GM12878 (cell line): ENCODE measurements at regions not wholly inside any gene's neighbourhood (a gene's known extent, or its start where the extent isn't known, plus 50 kb on each side); places are given as distances from the start of the nearest gene placed in this dataset.

Source experiments
- ATAC-seq: fragments of 200-7000 bp; cut with Tn5 transposase; 3 replicates; pipeline ENCODE4 v1.9.1; 2020; ENCODE audit warnings: mild to moderate bottlenecking, moderate library complexity
- BruUV-seq: library from RNA; stranded (reverse); fragments of 400-500 nt; replicated peaks from 2 replicates; lab custom pipeline; 2021; lab: Mats Ljungman, UMichigan
- CTCF ChIA-PET: fragments of 300-600 bp; sonication (Branson Sonifier 250); formaldehyde crosslinking; extraction: SDS; loops from one replicate; lab custom pipeline; 2021; ENCODE audit warnings: inconsistent platforms; lab: Yijun Ruan, JAX
- POLR2A ChIA-PET: fragments of 350-600 bp; formaldehyde crosslinking; extraction: SDS; loops from one replicate; lab custom pipeline; 2021; ENCODE audit warnings: inconsistent platforms; lab: Charles Lee
- RAD21 ChIA-PET: fragments of 300-600 bp; sonication (Branson Sonifier 250); formaldehyde crosslinking; loops from one replicate; lab custom pipeline; 2023; ENCODE audit warnings: antibody characterized with exemption; ENCODE audit not compliant: unreplicated experiment; lab: Charles Lee
- SMC1A ChIA-PET: fragments of 300-600 bp; sonication (Branson Sonifier 250); formaldehyde crosslinking; loops from one replicate; lab custom pipeline; 2023; ENCODE audit not compliant: unreplicated experiment, uncharacterized antibody; lab: Charles Lee
- DNase-seq: peaks from one replicate; pipeline ENCODE4 v3.0.0-alpha.2; 2011; ENCODE audit warnings: low read depth, low spot score
- FAIRE-seq: peaks from 3 replicates; lab custom pipeline; 2011; peaks lifted over from hg19 to GRCh38; lab: Jason Lieb, UNC
- H2AFZ ChIP-seq: 2 replicates; pipeline ENCODE4 v1.6.0; 2011; ENCODE audit warnings: low read depth, low read length, control low read depth; ENCODE audit not compliant: control insufficient read depth
- H3K27ac ChIP-seq: 2 replicates; pipeline ENCODE4 v1.5.1; 2011; ENCODE audit warnings: control low read depth; ENCODE audit not compliant: control insufficient read depth, insufficient read depth
- H3K27me3 ChIP-seq, 2 experiments: replicated peaks in 1 of 2; 2 replicates each; pipeline versions ENCODE4 v1.6.0 to v1.6.1; 2011; ENCODE audit warnings: low read length in 1 of 2; ENCODE audit not compliant: control insufficient read depth in 2 of 2, insufficient read depth in 2 of 2
- H3K36me3 ChIP-seq, 2 experiments: 2 replicates each; pipeline ENCODE4 v1.5.1; 2011; ENCODE audit warnings: low read length in 1 of 2; ENCODE audit not compliant: control insufficient read depth in 2 of 2, insufficient read depth in 2 of 2
- H3K4me1 ChIP-seq: 2 replicates; pipeline ENCODE4 v1.6.1; 2011; ENCODE audit warnings: mild to moderate bottlenecking, low read length, moderate library complexity, mixed read lengths; ENCODE audit not compliant: control insufficient read depth, insufficient read depth
- H3K4me2 ChIP-seq: 2 replicates; pipeline ENCODE4 v1.6.0; 2011; ENCODE audit warnings: control low read depth; ENCODE audit not compliant: control insufficient read depth, insufficient read depth
- H3K4me3 ChIP-seq: fragments of 200-600 bp; sonication (generic); 2 replicates; pipeline ENCODE4 v1.5.1; 2016
- H3K79me2 ChIP-seq: 2 replicates; pipeline ENCODE4 v1.6.0; 2011; ENCODE audit warnings: low read length; ENCODE audit not compliant: control insufficient read depth, insufficient read depth
- H3K9ac ChIP-seq: 2 replicates; pipeline ENCODE4 v1.8.0; 2011; ENCODE audit warnings: low read length, control low read depth, mixed read lengths; ENCODE audit not compliant: control insufficient read depth, insufficient read depth
- H3K9me3 ChIP-seq: replicated peaks from 3 replicates; pipeline ENCODE4 v1.5.1; 2011; ENCODE audit warnings: mild to moderate bottlenecking, low read length; ENCODE audit not compliant: control insufficient read depth, insufficient read depth
- H4K20me1 ChIP-seq: 2 replicates; pipeline ENCODE4 v1.6.0; 2011; ENCODE audit not compliant: control insufficient read depth, insufficient read depth
- ATF7 ChIP-seq: fragments of 450-650 bp; IDR thresholded peaks from 2 replicates; pipeline ENCODE4 v1.6.1; 2016; ENCODE audit warnings: low read depth, mild to moderate bottlenecking
- BCLAF1 ChIP-seq: fragments of 450-650 bp; IDR thresholded peaks from 2 replicates; pipeline ENCODE4 v1.6.1; 2017; ENCODE audit warnings: antibody characterized with exemption, mild to moderate bottlenecking, moderate library complexity
- BRCA1 ChIP-seq: IDR thresholded peaks from 2 replicates; pipeline ENCODE4 v1.6.1; 2011; ENCODE audit warnings: low read depth, low read length, improper control_type of control experiment
- HCFC1 ChIP-seq: fragments of 150-350 bp; IDR thresholded peaks from 2 replicates; pipeline ENCODE4 v1.6.1; 2014; ENCODE audit warnings: low read length
- POLR2AphosphoS2 ChIP-seq: IDR thresholded peaks from 2 replicates; pipeline ENCODE4 v1.6.1; 2011; ENCODE audit warnings: low read depth, mild to moderate bottlenecking, low read length, improper control_type of control experiment, moderate library complexity
- RCOR1 ChIP-seq: conservative IDR thresholded peaks from 2 replicates; pipeline ENCODE4 v1.6.1; 2012; ENCODE audit warnings: low read depth, low read length, improper control_type of control experiment
- SREBF1 ChIP-seq: IDR thresholded peaks from 2 replicates; pipeline ENCODE4 v1.6.1; 2012; ENCODE audit warnings: mild to moderate bottlenecking, low read length
- ZBTB33 ChIP-seq: fragments of 450-650 bp; IDR thresholded peaks from 2 replicates; pipeline ENCODE4 v1.6.1; 2017; ENCODE audit warnings: mild to moderate bottlenecking
- whole genome bisulfite sequencing: methylation state at CpG from one replicate; pipeline ENCODE4 v1.1.6; 2016; ENCODE audit warnings: low lambda C conversion rate; ENCODE audit not compliant: insufficient replicate concordance, insufficient coverage; ENCODE audit errors: missing lambda C conversion rate; 5-methylcytosine and 5-hydroxymethylcytosine counted together
- in situ Hi-C: fragments of 300-500 bp; cut with MboI; formaldehyde crosslinking; loops from 9 replicates; pipeline ENCODE4 v1.14.3; 2018; ENCODE audit warnings: mixed read lengths
- intact Hi-C: fragments of 100-400 bp; cut with micrococcal nuclease; formaldehyde crosslinking; loops from one replicate; pipeline ENCODE4 v1.14.2; 2022; ENCODE audit not compliant: unreplicated experiment
- TF ChIP-seq, protein P1 (sequence below): fragments of 450-650 bp; IDR thresholded peaks from 2 replicates; pipeline ENCODE4 v1.6.1; 2017; ENCODE audit warnings: mild to moderate bottlenecking, moderate library complexity
- TF ChIP-seq, protein P2 (sequence below): fragments of 150-350 bp; IDR thresholded peaks from 2 replicates; pipeline ENCODE4 v1.6.1; 2014; ENCODE audit warnings: mild to moderate bottlenecking, low read depth, low read length

- TF ChIP-seq, protein P1, sequence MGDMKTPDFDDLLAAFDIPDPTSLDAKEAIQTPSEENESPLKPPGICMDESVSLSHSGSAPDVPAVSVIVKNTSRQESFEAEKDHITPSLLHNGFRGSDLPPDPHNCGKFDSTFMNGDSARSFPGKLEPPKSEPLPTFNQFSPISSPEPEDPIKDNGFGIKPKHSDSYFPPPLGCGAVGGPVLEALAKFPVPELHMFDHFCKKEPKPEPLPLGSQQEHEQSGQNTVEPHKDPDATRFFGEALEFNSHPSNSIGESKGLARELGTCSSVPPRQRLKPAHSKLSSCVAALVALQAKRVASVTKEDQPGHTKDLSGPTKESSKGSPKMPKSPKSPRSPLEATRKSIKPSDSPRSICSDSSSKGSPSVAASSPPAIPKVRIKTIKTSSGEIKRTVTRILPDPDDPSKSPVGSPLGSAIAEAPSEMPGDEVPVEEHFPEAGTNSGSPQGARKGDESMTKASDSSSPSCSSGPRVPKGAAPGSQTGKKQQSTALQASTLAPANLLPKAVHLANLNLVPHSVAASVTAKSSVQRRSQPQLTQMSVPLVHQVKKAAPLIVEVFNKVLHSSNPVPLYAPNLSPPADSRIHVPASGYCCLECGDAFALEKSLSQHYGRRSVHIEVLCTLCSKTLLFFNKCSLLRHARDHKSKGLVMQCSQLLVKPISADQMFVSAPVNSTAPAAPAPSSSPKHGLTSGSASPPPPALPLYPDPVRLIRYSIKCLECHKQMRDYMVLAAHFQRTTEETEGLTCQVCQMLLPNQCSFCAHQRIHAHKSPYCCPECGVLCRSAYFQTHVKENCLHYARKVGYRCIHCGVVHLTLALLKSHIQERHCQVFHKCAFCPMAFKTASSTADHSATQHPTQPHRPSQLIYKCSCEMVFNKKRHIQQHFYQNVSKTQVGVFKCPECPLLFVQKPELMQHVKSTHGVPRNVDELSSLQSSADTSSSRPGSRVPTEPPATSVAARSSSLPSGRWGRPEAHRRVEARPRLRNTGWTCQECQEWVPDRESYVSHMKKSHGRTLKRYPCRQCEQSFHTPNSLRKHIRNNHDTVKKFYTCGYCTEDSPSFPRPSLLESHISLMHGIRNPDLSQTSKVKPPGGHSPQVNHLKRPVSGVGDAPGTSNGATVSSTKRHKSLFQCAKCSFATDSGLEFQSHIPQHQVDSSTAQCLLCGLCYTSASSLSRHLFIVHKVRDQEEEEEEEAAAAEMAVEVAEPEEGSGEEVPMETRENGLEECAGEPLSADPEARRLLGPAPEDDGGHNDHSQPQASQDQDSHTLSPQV = no peak
- no peak for TF ChIP-seq POLR2AphosphoS2
These were observed 423.7 kb downstream of the SHANK2 start (continued) for GRCh38 chr11:70828593-70829082.

GRCh38 chr11:70829134-70829885, 423.1 kb downstream of the SHANK2 start:
- Histone ChIP-seq H3K27me3 (peaks cover 4% of the 10 kb centered on the region in 2 experiments), H3K27ac (no peak overlapping the region), H3K79me2 (no peaks in the 10 kb centered on the region), H3K9me3 (no peaks in the 10 kb centered on the region), H3K36me3 (no peaks in the 10 kb centered on the region), H3K4me1 (no peaks in the 10 kb centered on the region), H3K9ac (no peak overlapping the region), H4K20me1 (no peaks in the 10 kb centered on the region), H3K4me3 (no peak overlapping the region), H2AFZ (no peak overlapping the region), H3K4me2 (no peak overlapping the region)
- ChIA-PET CTCF (no interaction called here), RAD21 (no interaction called here), POLR2A (no interaction called here), SMC1A (no interaction called here)
- no peak for DNase-seq
- intact Hi-C loops (no loop called here), in situ Hi-C loops (no loop called here)
- no peak for FAIRE-seq
- ATAC-seq = no peak
- 40% methylated on average over 18 of the region's 18 CpGs for WGBS
- BruUV-seq = no TSS peak
- TF ChIP-seq BRCA1 (no peak), ATF7 (no peak), SREBF1 (no peak), HCFC1 (no peak), ZBTB33 (no peak), RCOR1 (no peak), BCLAF1 (no peak)
- TF ChIP-seq, protein P2, sequence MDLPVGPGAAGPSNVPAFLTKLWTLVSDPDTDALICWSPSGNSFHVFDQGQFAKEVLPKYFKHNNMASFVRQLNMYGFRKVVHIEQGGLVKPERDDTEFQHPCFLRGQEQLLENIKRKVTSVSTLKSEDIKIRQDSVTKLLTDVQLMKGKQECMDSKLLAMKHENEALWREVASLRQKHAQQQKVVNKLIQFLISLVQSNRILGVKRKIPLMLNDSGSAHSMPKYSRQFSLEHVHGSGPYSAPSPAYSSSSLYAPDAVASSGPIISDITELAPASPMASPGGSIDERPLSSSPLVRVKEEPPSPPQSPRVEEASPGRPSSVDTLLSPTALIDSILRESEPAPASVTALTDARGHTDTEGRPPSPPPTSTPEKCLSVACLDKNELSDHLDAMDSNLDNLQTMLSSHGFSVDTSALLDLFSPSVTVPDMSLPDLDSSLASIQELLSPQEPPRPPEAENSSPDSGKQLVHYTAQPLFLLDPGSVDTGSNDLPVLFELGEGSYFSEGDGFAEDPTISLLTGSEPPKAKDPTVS = no peak
